Islet precursor cell (in vitro differentiated cells): ENCODE measurements at regions not wholly inside any gene's neighbourhood (a gene's known extent, or its start where the extent isn't known, plus 50 kb on each side); places are given as distances from the start of the nearest gene placed in this dataset.
"Not testable (repeated sequence)": the region's sequence is repeated elsewhere in the genome, so short reads cannot be mapped to it uniquely, and the experiment has no call there.

Experiments used
- DNase-seq: peaks from one replicate; pipeline ENCODE4 v3.0.0-alpha.2; 2018

GRCh38 chrX:138853936-138854335 is 142.4 kb upstream of the FGF13 start:
- DNase-seq, result no peak

GRCh38 chrX:138849521-138849920 is 138.0 kb upstream of the FGF13 start:
- no peak for DNase-seq

- no peak for DNase-seq
Measured at GRCh38 chrX:138847930-138848329, 136.4 kb upstream of the FGF13 start.

GRCh38 chrX:138845786-138846185 is 134.3 kb upstream of the FGF13 start:
- DNase-seq, result no peak

GRCh38 chrX:138807400-138807799 is 95.9 kb upstream of the FGF13 start:
- DNase-seq, result not testable (repeated sequence)

GRCh38 chrX:138794246-138794645 is 82.7 kb upstream of the FGF13 start:
- DNase-seq, result no peak

GRCh38 chrX:138791551-138791950 is 80.0 kb upstream of the FGF13 start:
- no peak for DNase-seq

- DNase-seq, result no peak
Measured at GRCh38 chrX:138788771-138789170, 77.3 kb upstream of the FGF13 start.

GRCh38 chrX:138778576-138778909 is 67.0 kb upstream of the FGF13 start:
- DNase-seq, result not testable (repeated sequence)

GRCh38 chrX:138777908-138778575 is 66.5 kb upstream of the FGF13 start:
- not testable (repeated sequence) for DNase-seq

- DNase-seq, result no peak
Measured at GRCh38 chrX:138777230-138777629, 65.7 kb upstream of the FGF13 start.

GRCh38 chrX:138775517-138775916 is 64.0 kb upstream of the FGF13 start:
- no peak for DNase-seq

GRCh38 chrX:138771047-138771446 is 59.5 kb upstream of the FGF13 start:
- DNase-seq, result no peak

GRCh38 chrX:138769918-138770317 is 58.4 kb upstream of the FGF13 start:
- DNase-seq, result no peak

GRCh38 chrX:138765051-138765450 is 53.5 kb upstream of the FGF13 start:
- DNase-seq, result no peak

GRCh38 chrX:138763761-138764160 is 52.2 kb upstream of the FGF13 start:
- no peak for DNase-seq

- DNase-seq, result no peak
Measured at GRCh38 chrX:138761380-138761779, 49.9 kb upstream of the FGF13 start.
